K562 (cell line): ENCODE measurements at regions not wholly inside any gene's neighbourhood (a gene's known extent, or its start where the extent isn't known, plus 50 kb on each side); places are given as distances from the start of the nearest gene placed in this dataset.

ENCODE experiments used
- MTA1 ChIP-seq: fragments of 450-650 bp; IDR thresholded peaks from 2 replicates; pipeline ENCODE4 v1.6.1; 2017; ENCODE audit warnings: borderline replicate concordance
- PRMT5 ChIP-seq: sonication (generic); formaldehyde crosslinking; IDR thresholded peaks from 2 replicates; pipeline ENCODE4 v1.5.0; 2020; ENCODE audit warnings: missing genetic modification reagents

GRCh38 chr9:108674766-108675530 lies 180.8 kb downstream of the ACTL7B start:
- TF ChIP-seq MTA1 (no peak), PRMT5 (CRISPR knock-in tag) (no peak)
